HEK293 (cell line): ENCODE measurements at regions not wholly inside any gene's neighbourhood (a gene's known extent, or its start where the extent isn't known, plus 50 kb on each side); places are given as distances from the start of the nearest gene placed in this dataset.

Source experiments
- CTCF ChIA-PET: fragments of 350-600 bp; formaldehyde crosslinking; extraction: SDS; loops from one replicate; lab custom pipeline; 2021; ENCODE audit warnings: antibody characterized with exemption; lab: Yijun Ruan, JAX
- POLR2A ChIA-PET: fragments of 300-600 bp; formaldehyde crosslinking; extraction: SDS; loops from one replicate; lab custom pipeline; 2020; ENCODE audit warnings: antibody characterized with exemption, inconsistent platforms; lab: Yijun Ruan, JAX
- H3K27ac ChIP-seq: fragments of 200-500 bp; sonication (Bioruptor generic); 2 replicates; pipeline ENCODE4 v1.5.1; 2014; ENCODE audit warnings: low read depth, low read length, control low read depth, inconsistent platforms; ENCODE audit errors: extremely low read depth
- H3K36me3 ChIP-seq, 2 experiments: fragments of 200-500 bp in 1 of 2; sonication (Bioruptor generic) in 1 of 2; 1 replicate in 1 of 2; 2 replicates in 1 of 2; pipeline ENCODE4 v1.5.1; 2014 to 2017; ENCODE audit warnings: inconsistent platforms in 2 of 2, low read length in 2 of 2; ENCODE audit not compliant: control insufficient read depth in 2 of 2, insufficient read depth in 1 of 2
- H3K4me1 ChIP-seq: fragments of 200-500 bp; sonication (Bioruptor generic); 2 replicates; pipeline ENCODE4 v1.5.1; 2014; ENCODE audit warnings: mild to moderate bottlenecking, low read length, inconsistent platforms; ENCODE audit not compliant: control insufficient read depth, insufficient read depth
- H3K4me3 ChIP-seq: 2 replicates; pipeline ENCODE4 v1.5.1; 2011; ENCODE audit warnings: low read depth, mild to moderate bottlenecking, control low read depth, low read length, moderate library complexity
- H3K9me3 ChIP-seq: fragments of 200-500 bp; sonication (Bioruptor generic); 2 replicates; pipeline ENCODE4 v1.5.1; 2014; ENCODE audit warnings: low read depth, low read length, inconsistent platforms; ENCODE audit not compliant: control insufficient read depth, insufficient read depth
- BCL11B ChIP-seq: fragments of 450-650 bp; formaldehyde crosslinking; IDR thresholded peaks from 2 replicates; pipeline ENCODE4 v1.5.1; 2016; ENCODE audit warnings: low read depth, missing biosample characterization, missing genetic modification characterization
- GLI2 ChIP-seq: fragments of 450-650 bp; formaldehyde crosslinking; IDR thresholded peaks from 2 replicates; pipeline ENCODE4; 2017; ENCODE audit warnings: missing biosample characterization, missing genetic modification characterization, low read depth, borderline replicate concordance
- KLF7 ChIP-seq: fragments of 450-650 bp; formaldehyde crosslinking; IDR thresholded peaks from 2 replicates; pipeline ENCODE4 v1.5.1; 2016; ENCODE audit warnings: missing biosample characterization, missing genetic modification characterization, borderline replicate concordance
- MEIS1 ChIP-seq: sonication (generic); formaldehyde crosslinking; IDR thresholded peaks from 2 replicates; pipeline ENCODE4 v1.8.1; 2022; ENCODE audit warnings: missing genetic modification reagents, mild to moderate bottlenecking, borderline replicate concordance
- MYNN ChIP-seq: fragments of 450-650 bp; formaldehyde crosslinking; IDR thresholded peaks from 2 replicates; pipeline ENCODE4 v1.5.1; 2016; ENCODE audit warnings: missing biosample characterization, missing genetic modification characterization, borderline replicate concordance
- MZF1 ChIP-seq: fragments of 450-650 bp; formaldehyde crosslinking; IDR thresholded peaks from 2 replicates; pipeline ENCODE4 v1.5.1; 2017; ENCODE audit warnings: missing biosample characterization, missing genetic modification characterization, borderline replicate concordance
- SCRT1 ChIP-seq: fragments of 450-650 bp; formaldehyde crosslinking; IDR thresholded peaks from 2 replicates; pipeline ENCODE4 v1.5.1; 2016; ENCODE audit warnings: missing biosample characterization, missing genetic modification characterization, borderline replicate concordance
- ZFHX2 ChIP-seq: fragments of 450-650 bp; formaldehyde crosslinking; conservative IDR thresholded peaks from 2 replicates; pipeline ENCODE4 v1.5.1; 2016; ENCODE audit warnings: missing biosample characterization, missing genetic modification characterization
- ZFP3 ChIP-seq: fragments of 450-650 bp; formaldehyde crosslinking; IDR thresholded peaks from 2 replicates; pipeline ENCODE4 v1.5.1; 2016; ENCODE audit warnings: low read depth, missing biosample characterization, missing genetic modification characterization
- ZFP41 ChIP-seq: fragments of 450-650 bp; formaldehyde crosslinking; IDR thresholded peaks from 2 replicates; pipeline ENCODE4 v1.5.1; 2016; ENCODE audit warnings: missing biosample characterization, missing genetic modification characterization, borderline replicate concordance
- ZNF10 ChIP-seq: fragments of 450-650 bp; formaldehyde crosslinking; IDR thresholded peaks from 2 replicates; pipeline ENCODE4 v1.5.1; 2017; ENCODE audit warnings: missing biosample characterization, missing genetic modification characterization
- ZNF140 ChIP-seq: fragments of 450-650 bp; formaldehyde crosslinking; IDR thresholded peaks from 2 replicates; pipeline ENCODE4 v1.5.1; 2016; ENCODE audit warnings: missing biosample characterization, missing genetic modification characterization
- ZNF211 ChIP-seq: fragments of 450-650 bp; formaldehyde crosslinking; IDR thresholded peaks from 2 replicates; pipeline ENCODE4 v1.5.1; 2016; ENCODE audit warnings: low read depth, missing biosample characterization, missing genetic modification characterization
- ZNF239 ChIP-seq: fragments of 450-650 bp; formaldehyde crosslinking; IDR thresholded peaks from 2 replicates; pipeline ENCODE4 v1.5.1; 2016; ENCODE audit warnings: missing biosample characterization, missing genetic modification characterization
- ZNF335 ChIP-seq: fragments of 450-650 bp; formaldehyde crosslinking; conservative IDR thresholded peaks from 2 replicates; pipeline ENCODE4 v1.5.1; 2016; ENCODE audit warnings: missing biosample characterization, missing genetic modification characterization
- ZNF37A ChIP-seq: fragments of 450-650 bp; IDR thresholded peaks from 2 replicates; pipeline ENCODE4 v1.5.1; 2018; ENCODE audit warnings: missing biosample characterization, missing genetic modification characterization
- ZNF433 ChIP-seq: fragments of 450-650 bp; formaldehyde crosslinking; IDR thresholded peaks from 2 replicates; pipeline ENCODE4 v1.5.1; 2016; ENCODE audit warnings: missing biosample characterization, missing genetic modification characterization, low read depth
- ZNF501 ChIP-seq: fragments of 450-650 bp; formaldehyde crosslinking; IDR thresholded peaks from 2 replicates; pipeline ENCODE4 v1.5.1; 2016; ENCODE audit warnings: missing biosample characterization, missing genetic modification characterization
- ZNF514 ChIP-seq: fragments of 450-650 bp; formaldehyde crosslinking; IDR thresholded peaks from 2 replicates; pipeline ENCODE4 v1.5.1; 2016; ENCODE audit warnings: missing biosample characterization, missing genetic modification characterization
- ZNF530 ChIP-seq: fragments of 450-650 bp; formaldehyde crosslinking; IDR thresholded peaks from 2 replicates; pipeline ENCODE4 v1.5.1; 2016; ENCODE audit warnings: low read depth, missing biosample characterization, missing genetic modification characterization
- ZNF600 ChIP-seq: fragments of 450-650 bp; formaldehyde crosslinking; IDR thresholded peaks from 2 replicates; pipeline ENCODE4 v1.5.1; 2016; ENCODE audit warnings: missing biosample characterization, missing genetic modification characterization
- ZNF639 ChIP-seq: fragments of 450-650 bp; formaldehyde crosslinking; IDR thresholded peaks from 2 replicates; pipeline ENCODE4 v1.5.1; 2016; ENCODE audit warnings: missing biosample characterization, missing genetic modification characterization
- ZNF704 ChIP-seq: fragments of 450-650 bp; formaldehyde crosslinking; IDR thresholded peaks from 2 replicates; pipeline ENCODE4 v1.5.1; 2016; ENCODE audit warnings: missing biosample characterization, missing genetic modification characterization
- ZSCAN30 ChIP-seq: fragments of 450-650 bp; IDR thresholded peaks from 2 replicates; pipeline ENCODE4 v1.5.1; 2018; ENCODE audit warnings: missing biosample characterization, mild to moderate bottlenecking, missing genetic modification characterization, moderate library complexity
- ZSCAN5A ChIP-seq: fragments of 450-650 bp; formaldehyde crosslinking; IDR thresholded peaks from 2 replicates; pipeline ENCODE4 v1.5.1; 2016; ENCODE audit warnings: missing biosample characterization, missing genetic modification characterization
- ZXDB ChIP-seq: fragments of 450-650 bp; formaldehyde crosslinking; IDR thresholded peaks from 2 replicates; pipeline ENCODE4 v1.5.1; 2016; ENCODE audit warnings: missing biosample characterization, missing genetic modification characterization
- TF ChIP-seq, protein P1 (sequence below): fragments of 450-650 bp; formaldehyde crosslinking; IDR thresholded peaks from 2 replicates; pipeline ENCODE4 v1.5.1; 2016; ENCODE audit warnings: missing biosample characterization, missing genetic modification characterization

GRCh38 chr11:81897639-81898038 lies 836.0 kb downstream of the FAM181B start:
- H3K9me3 ChIP-seq = no peaks in the 10 kb centered on the region
- H3K4me1 ChIP-seq = no peaks in the 10 kb centered on the region
- TF ChIP-seq MYNN (tag by site-specific recombination) (no peak), ZSCAN5A (tag by site-specific recombination) (no peak), GLI2 (tag by site-specific recombination) (no peak), ZFHX2 (no peak), BCL11B (tag by site-specific recombination) (no peak), ZNF639 (tag by site-specific recombination) (no peak), ZNF704 (no peak), ZNF335 (tag by site-specific recombination) (no peak), MEIS1 (CRISPR knock-in tag) (no peak), ZNF140 (tag by site-specific recombination) (no peak), ZNF433 (tag by site-specific recombination) (no peak), KLF7 (tag by site-specific recombination) (no peak), MZF1 (tag by site-specific recombination) (no peak), SCRT1 (no peak), ZNF514 (tag by site-specific recombination) (no peak), ZSCAN30 (tag by site-specific recombination) (no peak), ZFP3 (tag by site-specific recombination) (no peak)
- TF ChIP-seq, protein P1, sequence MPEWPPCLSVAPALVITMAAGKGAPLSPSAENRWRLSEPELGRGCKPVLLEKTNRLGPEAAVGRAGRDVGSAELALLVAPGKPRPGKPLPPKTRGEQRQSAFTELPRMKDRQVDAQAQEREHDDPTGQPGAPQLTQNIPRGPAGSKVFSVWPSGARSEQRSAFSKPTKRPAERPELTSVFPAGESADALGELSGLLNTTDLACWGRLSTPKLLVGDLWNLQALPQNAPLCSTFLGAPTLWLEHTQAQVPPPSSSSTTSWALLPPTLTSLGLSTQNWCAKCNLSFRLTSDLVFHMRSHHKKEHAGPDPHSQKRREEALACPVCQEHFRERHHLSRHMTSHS (tag by site-specific recombination) = no peak
- ChIA-PET POLR2A (no interaction called here), CTCF (no interaction called here)
- no peaks in the 10 kb centered on the region for H3K36me3 ChIP-seq
- no peak overlapping the region for H3K27ac ChIP-seq
- H3K4me3 ChIP-seq = no peak overlapping the region

GRCh38 chr11:81895258-81895657 lies 838.4 kb downstream of the FAM181B start:
- Histone ChIP-seq H3K9me3 (no peaks in the 10 kb centered on the region), H3K27ac (no peak overlapping the region), H3K4me3 (no peak overlapping the region), H3K36me3 (no peaks in the 10 kb centered on the region), H3K4me1 (no peaks in the 10 kb centered on the region)
- POLR2A ChIA-PET = no interaction called here
- CTCF ChIA-PET = no interaction called here
- TF ChIP-seq ZNF239 = no peak
- no peak for TF ChIP-seq ZFP41 (tag by site-specific recombination)
- no peak for TF ChIP-seq ZNF501 (tag by site-specific recombination)
- TF ChIP-seq ZNF37A (tag by site-specific recombination) = no peak
- no peak for TF ChIP-seq ZNF211 (tag by site-specific recombination)
- no peak for TF ChIP-seq ZNF10 (tag by site-specific recombination)
- no peak for TF ChIP-seq ZXDB
- no peak for TF ChIP-seq ZNF600 (tag by site-specific recombination)
- TF ChIP-seq ZNF530 = no peak
